Activated T-cell treated with anti-CD3 and anti-CD28 coated beads, Interleukin-2, amount 50 U/mL, for 72 hours (primary cell): ENCODE measurements at regions not wholly inside any gene's neighbourhood (a gene's known extent, or its start where the extent isn't known, plus 50 kb on each side); places are given as distances from the start of the nearest gene placed in this dataset.
"Not testable (repeated sequence)": the region's sequence is repeated elsewhere in the genome, so short reads cannot be mapped to it uniquely, and the experiment has no call there.

Experiments used
- ATAC-seq, 2 donors: fragments of 150-1000 bp; cut with Tn5 transposase; replicated peaks in 1 of 2; 2 replicates each; pipeline ENCODE4 v1.10.0; 2021; ENCODE audit warnings: moderate library complexity in 2 of 2, mild to moderate bottlenecking in 1 of 2
- DNase-seq, 2 donors: peaks; one replicate each; pipeline ENCODE4 v3.0.0; 2021 to 2022; ENCODE audit warnings: mixed read lengths in 1 of 2
- H3K27ac Mint-ChIP-seq: one replicate; pipeline ENCODE4 v1.8.0; 2022; ENCODE audit warnings: mild to moderate bottlenecking, moderate library complexity, mixed read lengths
- H3K27me3 Mint-ChIP-seq: one replicate; pipeline ENCODE4 v1.8.0; 2022; ENCODE audit warnings: low read depth, mixed read lengths
- H3K36me3 Mint-ChIP-seq, 2 donors: one replicate each; pipeline ENCODE4 v1.8.0; 2022; ENCODE audit warnings: mixed read lengths in 2 of 2, mild to moderate bottlenecking in 1 of 2; ENCODE audit not compliant: insufficient read depth in 2 of 2
- H3K4me1 Mint-ChIP-seq: one replicate; pipeline ENCODE4 v1.8.0; 2022; ENCODE audit warnings: low read depth, mixed read lengths
- H3K4me3 Mint-ChIP-seq, 2 donors: one replicate each; pipeline ENCODE4 v1.8.0; 2022; ENCODE audit warnings: mild to moderate bottlenecking in 2 of 2, mixed read lengths in 2 of 2, moderate library complexity in 2 of 2
- H3K9me3 Mint-ChIP-seq, 2 donors: one replicate each; pipeline ENCODE4 v1.8.0; 2022; ENCODE audit warnings: mixed read lengths in 2 of 2

- H3K4me3 Mint-ChIP-seq = no peak overlapping the region
- H3K36me3 Mint-ChIP-seq = no peaks in the 10 kb centered on the region
- no peak for ATAC-seq
Observed at GRCh38 chr7:109456116-109456515, 886.4 kb downstream of the DNAJB9 start.

GRCh38 chr7:109460296-109460695 lies 890.6 kb downstream of the DNAJB9 start:
- no peaks in the 10 kb centered on the region for H3K4me1 Mint-ChIP-seq
- ATAC-seq = no peak
- no peaks in the 10 kb centered on the region for H3K36me3 Mint-ChIP-seq
- no peak overlapping the region for H3K4me3 Mint-ChIP-seq
- no peaks in the 10 kb centered on the region for H3K27me3 Mint-ChIP-seq
- DNase-seq = no peak
- no peaks in the 10 kb centered on the region for H3K9me3 Mint-ChIP-seq
- no peak overlapping the region for H3K27ac Mint-ChIP-seq

More at GRCh38 chr7:109456116-109456515, 886.4 kb downstream of the DNAJB9 start:
- Mint-ChIP-seq H3K4me1 (no peaks in the 10 kb centered on the region), H3K27me3 (no peaks in the 10 kb centered on the region), H3K27ac (no peak overlapping the region), H3K9me3 (peaks cover 1 to 4% of the 10 kb centered on the region in 2 donors)
- DNase-seq = no peak

GRCh38 chr7:109462171-109462570 lies 892.5 kb downstream of the DNAJB9 start:
- H3K27me3 Mint-ChIP-seq = no peaks in the 10 kb centered on the region
- no peaks in the 10 kb centered on the region for H3K36me3 Mint-ChIP-seq
- H3K27ac Mint-ChIP-seq = no peak overlapping the region
- no peak for ATAC-seq
- no peaks in the 10 kb centered on the region for H3K9me3 Mint-ChIP-seq
- no peak for DNase-seq
- H3K4me1 Mint-ChIP-seq = no peaks in the 10 kb centered on the region
- no peak overlapping the region for H3K4me3 Mint-ChIP-seq

- not testable (repeated sequence) for H3K36me3 Mint-ChIP-seq, H3K4me3 Mint-ChIP-seq
Observed at GRCh38 chr7:109467729-109468128, 898.1 kb downstream of the DNAJB9 start.

GRCh38 chr7:109473172-109473571 lies 903.5 kb downstream of the DNAJB9 start:
- Mint-ChIP-seq H3K27ac (no peak overlapping the region), H3K27me3 (no peaks in the 10 kb centered on the region), H3K4me1 (no peaks in the 10 kb centered on the region), H3K4me3 (no peak overlapping the region), H3K36me3 (no peaks in the 10 kb centered on the region), H3K9me3 (peaks cover 0 to 2% of the 10 kb centered on the region in 2 donors)
- ATAC-seq (no peak), DNase-seq (no peak)

More at GRCh38 chr7:109467729-109468128, 898.1 kb downstream of the DNAJB9 start:
- not testable (repeated sequence) for H3K4me1 Mint-ChIP-seq, H3K27ac Mint-ChIP-seq, DNase-seq, H3K27me3 Mint-ChIP-seq, H3K9me3 Mint-ChIP-seq, ATAC-seq

GRCh38 chr7:109476409-109476808 lies 906.7 kb downstream of the DNAJB9 start:
- Mint-ChIP-seq H3K9me3 (peaks cover 0 to 2% of the 10 kb centered on the region in 2 donors), H3K27me3 (no peaks in the 10 kb centered on the region), H3K36me3 (no peaks in the 10 kb centered on the region), H3K4me3 (no peak overlapping the region), H3K4me1 (no peaks in the 10 kb centered on the region), H3K27ac (no peak overlapping the region)
- ATAC-seq (no peak), DNase-seq (no peak)

GRCh38 chr7:109479388-109479787 lies 909.7 kb downstream of the DNAJB9 start:
- Mint-ChIP-seq H3K27me3 (no peaks in the 10 kb centered on the region), H3K9me3 (no peaks in the 10 kb centered on the region), H3K36me3 (no peaks in the 10 kb centered on the region), H3K27ac (no peak overlapping the region), H3K4me3 (no peak overlapping the region), H3K4me1 (no peaks in the 10 kb centered on the region)
- DNase-seq (no peak), ATAC-seq (no peak)

- not testable (repeated sequence) for H3K27me3 Mint-ChIP-seq, H3K4me1 Mint-ChIP-seq, H3K4me3 Mint-ChIP-seq, ATAC-seq, H3K9me3 Mint-ChIP-seq, H3K27ac Mint-ChIP-seq, DNase-seq, H3K36me3 Mint-ChIP-seq
Observed at GRCh38 chr7:109490607-109491006, 920.9 kb downstream of the DNAJB9 start.

- Mint-ChIP-seq H3K27ac (no peak overlapping the region), H3K4me1 (no peaks in the 10 kb centered on the region), H3K36me3 (no peaks in the 10 kb centered on the region), H3K4me3 (no peak overlapping the region), H3K27me3 (no peaks in the 10 kb centered on the region), H3K9me3 (peaks cover 0 to 2% of the 10 kb centered on the region in 2 donors)
- ATAC-seq (no peak), DNase-seq (no peak)
Observed at GRCh38 chr7:109497053-109497452, 927.4 kb downstream of the DNAJB9 start.

- Mint-ChIP-seq H3K36me3 (no peaks in the 10 kb centered on the region), H3K27ac (no peak overlapping the region), H3K4me3 (no peak overlapping the region), H3K4me1 (no peaks in the 10 kb centered on the region), H3K9me3 (peaks cover 0 to 2% of the 10 kb centered on the region in 2 donors), H3K27me3 (no peaks in the 10 kb centered on the region)
- ATAC-seq (no peak), DNase-seq (no peak)
Observed at GRCh38 chr7:109498131-109498530, 928.5 kb downstream of the DNAJB9 start.

- Mint-ChIP-seq H3K27me3 (no peaks in the 10 kb centered on the region), H3K27ac (no peak overlapping the region), H3K4me1 (no peaks in the 10 kb centered on the region), H3K4me3 (no peak overlapping the region), H3K36me3 (no peaks in the 10 kb centered on the region), H3K9me3 (no peaks in the 10 kb centered on the region)
- DNase-seq (no peak), ATAC-seq (no peak)
Observed at GRCh38 chr7:109503421-109503820, 933.7 kb downstream of the DNAJB9 start.

GRCh38 chr7:109522585-109522984 lies 952.9 kb downstream of the DNAJB9 start:
- Mint-ChIP-seq H3K27me3 (no peaks in the 10 kb centered on the region), H3K36me3 (no peaks in the 10 kb centered on the region), H3K27ac (no peak overlapping the region), H3K9me3 (no peaks in the 10 kb centered on the region), H3K4me1 (no peaks in the 10 kb centered on the region), H3K4me3 (no peak overlapping the region)
- ATAC-seq (no peak), DNase-seq (no peak)

- Mint-ChIP-seq H3K27me3 (no peaks in the 10 kb centered on the region), H3K4me3 (no peak overlapping the region), H3K27ac (no peak overlapping the region), H3K36me3 (no peaks in the 10 kb centered on the region), H3K9me3 (no peaks in the 10 kb centered on the region), H3K4me1 (no peaks in the 10 kb centered on the region)
- ATAC-seq = no peak
- no peak for DNase-seq
Observed at GRCh38 chr7:109527833-109528232, 958.2 kb downstream of the DNAJB9 start.

- Mint-ChIP-seq H3K9me3 (no peaks in the 10 kb centered on the region), H3K27me3 (no peaks in the 10 kb centered on the region), H3K36me3 (no peaks in the 10 kb centered on the region), H3K4me3 (no peak overlapping the region), H3K27ac (no peak overlapping the region), H3K4me1 (no peaks in the 10 kb centered on the region)
- no peak for ATAC-seq
- DNase-seq = no peak
Observed at GRCh38 chr7:109529712-109530111, 960.0 kb downstream of the DNAJB9 start.
